ENCODE measurements at regions not wholly inside any gene's neighbourhood (a gene's known extent, or its start where the extent isn't known, plus 50 kb on each side); places are given as distances from the start of the nearest gene placed in this dataset.

GRCh38 chr13:37368501-37368900 is 230.1 kb downstream of the POSTN start:
- Histone ChIP-seq H3K27me3 (ENCODE audit: control insufficient read depth, insufficient read depth, low read length) (no peaks in the 10 kb centered on the region), H3K4me1 (ENCODE audit: control insufficient read depth, insufficient read depth, low read length) (no peaks in the 10 kb centered on the region), H3K36me3 (ENCODE audit: control insufficient read depth, insufficient read depth, low read length) (no peaks in the 10 kb centered on the region), H3K9me3 (ENCODE audit: control insufficient read depth, insufficient read depth, low read length) (no peaks in the 10 kb centered on the region), H3K27ac (ENCODE audit: low read length) (no peak overlapping the region), H3K4me3 (ENCODE audit: low read length) (no peak overlapping the region)
- Mint-ChIP-seq H3K27ac (no peak overlapping the region), H3K27me3 (ENCODE audit: low read depth in 2 of 2) (no peaks in the 10 kb centered on the region), H3K4me3 (no peak overlapping the region), H3K9me3 (peaks cover 2 to 7% of the 10 kb centered on the region in 2 donors), H3K4me1 (no peaks in the 10 kb centered on the region), H3K36me3 (no peaks in the 10 kb centered on the region)
- no peak for ATAC-seq
- intact Hi-C loops (cut with micrococcal nuclease) = no loop called here
- DNase-seq = no peak
- no peak for TF ChIP-seq CTCF (IDR thresholded peaks at IDR 0.05)
- 67% methylated on average over 1 of the region's 4 CpGs for WGBS (ENCODE audit: insufficient coverage)

DNA sequence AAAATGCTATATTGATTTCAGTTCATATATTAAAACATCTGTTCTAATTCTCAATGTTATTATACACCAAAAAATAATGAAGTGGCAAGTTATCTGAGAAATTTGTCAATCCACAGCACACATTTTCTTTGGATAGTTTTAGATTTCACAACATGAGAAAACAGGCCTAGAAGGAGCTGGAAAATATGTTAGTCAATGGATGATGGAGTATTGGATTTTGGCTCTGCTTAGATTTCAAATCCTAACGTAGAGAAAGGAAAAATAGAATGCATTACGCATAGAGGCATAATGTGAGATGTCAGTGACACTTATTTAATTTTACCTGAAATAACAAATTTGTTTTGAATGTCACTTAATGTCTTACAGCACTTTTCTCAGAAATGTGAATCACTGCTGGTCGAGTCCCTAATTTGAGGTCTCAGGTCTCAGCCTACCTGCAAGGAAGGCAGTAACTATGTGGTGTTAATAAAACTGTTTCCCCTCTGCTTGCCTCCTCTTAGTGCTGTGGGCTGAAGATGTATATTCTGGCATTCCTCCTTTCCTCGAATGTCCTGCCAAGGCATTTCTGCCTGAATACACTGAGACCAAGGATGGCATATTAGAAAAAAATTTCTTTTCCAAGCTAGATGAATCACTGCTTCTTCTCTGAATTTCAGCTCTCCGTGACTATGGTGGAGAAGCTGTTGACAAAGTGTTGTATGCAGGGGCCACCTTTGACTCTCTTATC is 232.4 kb downstream of the POSTN start:
- DNase-seq (no peak), ATAC-seq (no peak)
- no peaks in the 10 kb centered on the region for H3K27me3 ChIP-seq (ENCODE audit: control insufficient read depth, insufficient read depth, low read length)
- no peaks in the 10 kb centered on the region for H3K4me1 ChIP-seq (ENCODE audit: control insufficient read depth, insufficient read depth, low read length)
- peaks cover 9 to 16% of the 10 kb centered on the region in 2 donors for H3K9me3 Mint-ChIP-seq
- H3K27ac ChIP-seq (ENCODE audit: low read length) = no peak overlapping the region
- TF ChIP-seq CTCF (IDR thresholded peaks at IDR 0.05) = no peak
- H3K27ac Mint-ChIP-seq = no peak overlapping the region
- no peaks in the 10 kb centered on the region for H3K36me3 ChIP-seq (ENCODE audit: control insufficient read depth, insufficient read depth, low read length)
- no peaks in the 10 kb centered on the region for H3K4me1 Mint-ChIP-seq
- no peaks in the 10 kb centered on the region for H3K9me3 ChIP-seq (ENCODE audit: control insufficient read depth, insufficient read depth, low read length)
- intact Hi-C loops (cut with micrococcal nuclease) = no loop called here
- no peaks in the 10 kb centered on the region for H3K36me3 Mint-ChIP-seq
- no peak overlapping the region for H3K4me3 Mint-ChIP-seq
- WGBS (ENCODE audit: insufficient coverage) = 67% methylated on average over 4 of the region's 5 CpGs
- no peaks in the 10 kb centered on the region for H3K27me3 Mint-ChIP-seq (ENCODE audit: low read depth in 2 of 2)
- H3K4me3 ChIP-seq (ENCODE audit: low read length) = no peak overlapping the region

GRCh38 chr13:37365496-37365895 is 233.1 kb downstream of the POSTN start:
- Histone ChIP-seq H3K27ac (ENCODE audit: low read length) (no peak overlapping the region), H3K4me1 (ENCODE audit: control insufficient read depth, insufficient read depth, low read length) (no peaks in the 10 kb centered on the region), H3K36me3 (ENCODE audit: control insufficient read depth, insufficient read depth, low read length) (no peaks in the 10 kb centered on the region), H3K4me3 (ENCODE audit: low read length) (no peak overlapping the region), H3K27me3 (ENCODE audit: control insufficient read depth, insufficient read depth, low read length) (no peaks in the 10 kb centered on the region), H3K9me3 (ENCODE audit: control insufficient read depth, insufficient read depth, low read length) (no peaks in the 10 kb centered on the region)
- Mint-ChIP-seq H3K27me3 (ENCODE audit: low read depth in 2 of 2) (no peaks in the 10 kb centered on the region), H3K4me3 (no peak overlapping the region), H3K4me1 (no peaks in the 10 kb centered on the region), H3K27ac (no peak overlapping the region), H3K36me3 (no peaks in the 10 kb centered on the region), H3K9me3 (peaks cover 6 to 17% of the 10 kb centered on the region in 2 donors)
- intact Hi-C loops (cut with micrococcal nuclease) = no loop called here
- ATAC-seq (no peak), DNase-seq (no peak)
- no peak for TF ChIP-seq CTCF (IDR thresholded peaks at IDR 0.05)
- WGBS (ENCODE audit: insufficient coverage) = no CpG with 5 or more reads among the region's 2 CpGs

GRCh38 chr13:37364956-37365355 is 233.6 kb downstream of the POSTN start:
- Histone ChIP-seq H3K36me3 (ENCODE audit: control insufficient read depth, insufficient read depth, low read length) (no peaks in the 10 kb centered on the region), H3K27me3 (ENCODE audit: control insufficient read depth, insufficient read depth, low read length) (no peaks in the 10 kb centered on the region), H3K4me1 (ENCODE audit: control insufficient read depth, insufficient read depth, low read length) (no peaks in the 10 kb centered on the region), H3K4me3 (ENCODE audit: low read length) (no peak overlapping the region), H3K9me3 (ENCODE audit: control insufficient read depth, insufficient read depth, low read length) (no peaks in the 10 kb centered on the region), H3K27ac (ENCODE audit: low read length) (no peak overlapping the region)
- ATAC-seq = no peak
- H3K36me3 Mint-ChIP-seq = no peaks in the 10 kb centered on the region
- H3K4me3 Mint-ChIP-seq = no peak overlapping the region
- TF ChIP-seq CTCF (IDR thresholded peaks at IDR 0.05) = no peak
- intact Hi-C loops (cut with micrococcal nuclease) = no loop called here
- no peak for DNase-seq
- no peak overlapping the region for H3K27ac Mint-ChIP-seq
- no peaks in the 10 kb centered on the region for H3K27me3 Mint-ChIP-seq (ENCODE audit: low read depth in 2 of 2)
- no peaks in the 10 kb centered on the region for H3K4me1 Mint-ChIP-seq
- peaks cover 6 to 15% of the 10 kb centered on the region in 2 donors for H3K9me3 Mint-ChIP-seq
- 100% methylated on average over 1 of the region's 2 CpGs for WGBS (ENCODE audit: insufficient coverage)
